HG02610 (cell line): ENCODE measurements at regions not wholly inside any gene's neighbourhood (a gene's known extent, or its start where the extent isn't known, plus 50 kb on each side); places are given as distances from the start of the nearest gene placed in this dataset.
"Not testable (repeated sequence)": the region's sequence is repeated elsewhere in the genome, so short reads cannot be mapped to it uniquely, and the experiment has no call there.

ENCODE experiments used
- ATAC-seq: cut with Tn5 transposase; IDR thresholded peaks from one replicate; pipeline ENCODE4 v1.9.1; 2021; ENCODE audit warnings: mild to moderate bottlenecking, moderate library complexity; ENCODE audit not compliant: unreplicated experiment

GRCh38 chr4:126986005-126986404 is 646.8 kb upstream of the INTU start:
- no peak for ATAC-seq

GRCh38 chr4:126986828-126987227 is 645.9 kb upstream of the INTU start:
- ATAC-seq = no peak

GRCh38 chr4:126991965-126992364 is 640.8 kb upstream of the INTU start:
- ATAC-seq = no peak

- no peak for ATAC-seq
Observed at GRCh38 chr4:126992910-126993309, 639.8 kb upstream of the INTU start.

GRCh38 chr4:126993351-126993750 is 639.4 kb upstream of the INTU start:
- no peak for ATAC-seq

- ATAC-seq = no peak
Observed at GRCh38 chr4:126995235-126995634, 637.5 kb upstream of the INTU start.

- no peak for ATAC-seq
Observed at GRCh38 chr4:127000110-127000509, 632.6 kb upstream of the INTU start.

- ATAC-seq = no peak
Observed at GRCh38 chr4:127000846-127001245, 631.9 kb upstream of the INTU start.

GRCh38 chr4:127001933-127002332 is 630.8 kb upstream of the INTU start:
- no peak for ATAC-seq

- no peak for ATAC-seq
Observed at GRCh38 chr4:127006446-127006877, 626.3 kb upstream of the INTU start.

- ATAC-seq = no peak
Observed at GRCh38 chr4:127007305-127007704, 625.5 kb upstream of the INTU start.

- ATAC-seq = no peak
Observed at GRCh38 chr4:127012549-127012948, 620.2 kb upstream of the INTU start.

- ATAC-seq = no peak
Observed at GRCh38 chr4:127015667-127016117, 617.1 kb upstream of the INTU start.

GRCh38 chr4:127018381-127018780 is 614.4 kb upstream of the INTU start:
- no peak for ATAC-seq

- not testable (repeated sequence) for ATAC-seq
Observed at GRCh38 chr4:127020831-127021230, 611.9 kb upstream of the INTU start.

- no peak for ATAC-seq
Observed at GRCh38 chr4:127036296-127036695, 596.5 kb upstream of the INTU start.

GRCh38 chr4:127045861-127046260 is 586.9 kb upstream of the INTU start:
- ATAC-seq = no peak

GRCh38 chr4:127047930-127048329 is 584.8 kb upstream of the INTU start:
- no peak for ATAC-seq

- no peak for ATAC-seq
Observed at GRCh38 chr4:127048376-127049044, 584.2 kb upstream of the INTU start.

GRCh38 chr4:127049526-127049925 is 583.2 kb upstream of the INTU start:
- ATAC-seq = no peak

GRCh38 chr4:127052742-127053141 is 580.0 kb upstream of the INTU start:
- no peak for ATAC-seq

- ATAC-seq = no peak
Observed at GRCh38 chr4:127055357-127055756, 577.4 kb upstream of the INTU start.

- no peak for ATAC-seq
Observed at GRCh38 chr4:127069675-127070074, 563.1 kb upstream of the INTU start.
